Neural cell (in vitro differentiated cells): ENCODE measurements at regions not wholly inside any gene's neighbourhood (a gene's known extent, or its start where the extent isn't known, plus 50 kb on each side); places are given as distances from the start of the nearest gene placed in this dataset.
"Not testable (repeated sequence)": the region's sequence is repeated elsewhere in the genome, so short reads cannot be mapped to it uniquely, and the experiment has no call there.

ENCODE experiments used
- H2AFZ ChIP-seq: fragments of 200-600, 300-800 bp; sonication (generic), shearing (Covaris generic); 2 replicates; pipeline ENCODE4 v1.6.0; 2014; ENCODE audit warnings: low read depth, mild to moderate bottlenecking, antibody characterized with exemption, low read length, moderate library complexity
- H3F3A ChIP-seq: fragments of 200-600 bp; shearing (Covaris generic); 2 replicates; pipeline ENCODE4 v1.6.1; 2016; ENCODE audit warnings: mild to moderate bottlenecking, moderate library complexity, mixed read lengths, antibody characterized with exemption, low read length; ENCODE audit not compliant: insufficient read depth, poor library complexity, severe bottlenecking
- H3K27ac ChIP-seq: fragments of 200-600, 300-800 bp; sonication (generic), shearing (Covaris generic); 2 replicates; pipeline ENCODE4 v1.5.1; 2014; ENCODE audit warnings: mild to moderate bottlenecking, low read length, moderate library complexity
- H3K27me3 ChIP-seq: fragments of 300-800, 200-600 bp; sonication (generic), shearing (Covaris generic); 2 replicates; pipeline ENCODE4 v1.6.0; 2014; ENCODE audit warnings: mild to moderate bottlenecking, low read depth, low read length, moderate library complexity; ENCODE audit not compliant: insufficient read depth
- H3K36me3 ChIP-seq: fragments of 300-800, 200-600 bp; sonication (generic), shearing (Covaris generic); 2 replicates; pipeline ENCODE4 v1.5.1; 2014; ENCODE audit warnings: mild to moderate bottlenecking, antibody characterized with exemption, low read length, moderate library complexity; ENCODE audit not compliant: insufficient read depth
- H3K4me2 ChIP-seq: fragments of 300-800, 200-600 bp; sonication (generic), shearing (Covaris generic); 2 replicates; pipeline ENCODE4 v1.6.0; 2014; ENCODE audit warnings: mild to moderate bottlenecking, low read length
- H3K4me3 ChIP-seq: fragments of 300-800, 200-600 bp; sonication (generic), shearing (Covaris generic); 2 replicates; pipeline ENCODE4 v1.5.1; 2014; ENCODE audit warnings: mild to moderate bottlenecking, low read length, moderate library complexity
- H3K79me2 ChIP-seq: fragments of 200-600 bp; shearing (Covaris generic); replicated peaks from 2 replicates; pipeline ENCODE4 v1.6.0; 2014; ENCODE audit warnings: mild to moderate bottlenecking, low read length, moderate library complexity; ENCODE audit not compliant: insufficient read depth
- H3K9ac ChIP-seq: fragments of 300-800, 200-600 bp; sonication (generic), shearing (Covaris generic); 2 replicates; pipeline ENCODE4 v1.6.1; 2016; ENCODE audit warnings: mild to moderate bottlenecking, low read length, mixed read lengths
- H3K9me2 ChIP-seq: fragments of 200-600 bp; shearing (Covaris generic); 2 replicates; pipeline ENCODE4 v1.6.1; 2016; ENCODE audit warnings: mild to moderate bottlenecking, low read length, mixed read lengths; ENCODE audit not compliant: insufficient read depth
- H3K9me3 ChIP-seq: fragments of 200-600, 300-800 bp; sonication (generic), shearing (Covaris generic); 2 replicates; pipeline ENCODE4 v1.6.1; 2016; ENCODE audit warnings: mild to moderate bottlenecking, mixed run types, low read length, moderate library complexity, mixed read lengths
- H4K20me1 ChIP-seq: fragments of 200-600 bp; shearing (Covaris generic); 2 replicates; pipeline ENCODE4 v1.6.1; 2016; ENCODE audit warnings: mild to moderate bottlenecking, mixed run types; ENCODE audit not compliant: insufficient read depth

DNA sequence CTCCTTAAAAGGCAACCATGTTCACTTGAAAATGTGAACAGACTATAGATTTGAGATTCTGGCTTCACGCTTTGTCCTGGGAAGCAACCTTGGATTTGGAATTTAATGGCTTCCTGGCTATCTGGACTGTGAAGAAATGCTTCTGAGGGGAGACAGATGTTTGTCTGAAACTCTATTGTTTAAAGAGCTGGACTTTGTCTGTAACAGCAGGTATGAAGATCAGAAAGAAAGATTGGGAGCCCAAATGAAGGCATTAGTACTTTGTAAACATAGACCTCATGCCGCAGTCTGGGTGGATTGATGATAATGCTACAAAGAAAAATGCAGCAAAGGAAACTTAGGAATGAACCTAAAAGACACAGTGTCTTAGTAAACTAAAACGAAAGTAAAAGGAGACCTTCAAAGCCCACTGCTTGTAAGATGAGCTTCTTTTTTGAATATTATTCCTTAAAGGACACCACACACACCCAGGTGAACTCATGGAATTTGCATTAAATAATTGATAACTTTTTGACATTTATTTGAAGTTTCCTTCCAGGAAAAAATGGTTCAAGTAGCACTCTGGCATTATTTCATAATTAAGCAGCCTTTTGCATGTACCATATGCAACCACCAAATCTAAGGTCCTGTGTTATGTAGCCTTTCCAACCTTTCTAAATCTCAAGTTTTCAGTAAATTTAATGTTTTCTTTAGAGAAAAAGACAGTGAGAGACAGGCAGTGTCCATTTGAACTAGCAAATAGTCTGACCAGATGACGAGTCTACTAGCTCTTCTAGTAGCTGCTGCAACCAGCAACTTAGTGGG is 119.9 kb downstream of the SPDYE17 start:
- H3K9me3 ChIP-seq, H2AFZ ChIP-seq, H3K27ac ChIP-seq, H3K4me2 ChIP-seq, H3K4me3 ChIP-seq, H3K9me2 ChIP-seq, H3K36me3 ChIP-seq, H3K27me3 ChIP-seq, H3F3A ChIP-seq, H3K9ac ChIP-seq, H4K20me1 ChIP-seq, H3K79me2 ChIP-seq: not testable (repeated sequence)

DNA sequence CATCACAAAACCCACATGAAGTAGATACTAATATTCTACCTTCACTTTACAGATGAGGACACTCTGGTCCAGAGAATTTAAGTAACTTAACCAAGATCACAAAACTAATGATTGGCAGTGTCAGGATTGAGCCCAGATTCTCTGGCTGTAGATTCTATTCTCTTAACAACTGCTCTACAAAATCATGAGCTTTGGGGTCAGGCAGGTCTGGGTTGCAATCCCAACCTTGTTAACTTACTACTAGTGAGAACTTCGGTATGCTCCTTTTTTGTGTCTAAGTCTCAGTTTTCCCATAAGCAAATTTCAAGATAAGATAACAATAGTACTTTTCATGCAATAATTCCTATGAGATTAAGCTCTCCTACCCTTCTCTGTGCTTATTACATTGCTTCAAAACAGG is 127.5 kb downstream of the SPDYE17 start:
- not testable (repeated sequence) for H2AFZ ChIP-seq, H3K79me2 ChIP-seq, H3K4me2 ChIP-seq, H3K4me3 ChIP-seq, H3K36me3 ChIP-seq, H4K20me1 ChIP-seq, H3F3A ChIP-seq, H3K9ac ChIP-seq, H3K27me3 ChIP-seq, H3K9me3 ChIP-seq, H3K27ac ChIP-seq, H3K9me2 ChIP-seq

DNA sequence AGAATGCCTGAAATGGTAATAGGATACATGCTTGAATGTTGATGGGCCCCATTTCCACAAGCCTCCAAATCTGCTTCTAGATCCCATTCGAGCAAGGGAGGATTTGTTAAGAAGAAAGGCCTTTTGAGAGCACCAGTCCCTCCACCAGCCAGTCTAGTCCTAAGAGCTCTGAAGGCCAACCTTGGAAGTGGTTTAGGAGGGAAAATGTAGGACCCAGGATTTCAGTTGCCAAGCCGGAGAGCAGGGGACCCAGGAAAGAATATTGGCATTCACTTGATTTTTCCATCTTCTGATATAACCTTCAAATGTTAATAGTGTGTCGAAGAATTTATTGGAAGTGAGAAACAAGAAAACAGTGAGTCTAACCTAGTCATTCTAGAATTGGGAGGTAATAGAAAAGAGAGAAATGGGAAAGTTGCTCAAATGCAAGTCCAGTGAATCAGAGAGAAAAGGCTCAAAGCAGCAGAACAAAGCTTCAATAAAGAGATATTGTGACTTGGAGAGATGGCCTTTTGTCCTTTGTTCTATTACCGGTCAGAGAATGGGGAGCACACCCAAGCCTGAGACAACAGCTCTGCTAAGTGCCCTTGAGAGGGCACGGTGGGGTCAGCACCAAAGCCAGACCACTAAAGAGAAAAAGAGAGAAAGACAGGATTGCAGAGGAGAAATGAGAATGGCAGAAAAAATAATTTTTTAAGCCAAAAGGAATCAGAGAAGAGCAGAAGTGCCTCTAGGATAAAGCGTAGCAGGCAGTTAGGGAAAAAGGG is 130.0 kb downstream of the SPDYE17 start:
- H3F3A ChIP-seq, H3K9ac ChIP-seq, H3K9me3 ChIP-seq, H3K4me3 ChIP-seq, H3K27ac ChIP-seq, H3K4me2 ChIP-seq, H2AFZ ChIP-seq, H3K36me3 ChIP-seq, H3K79me2 ChIP-seq, H3K9me2 ChIP-seq, H3K27me3 ChIP-seq, H4K20me1 ChIP-seq: not testable (repeated sequence)

DNA sequence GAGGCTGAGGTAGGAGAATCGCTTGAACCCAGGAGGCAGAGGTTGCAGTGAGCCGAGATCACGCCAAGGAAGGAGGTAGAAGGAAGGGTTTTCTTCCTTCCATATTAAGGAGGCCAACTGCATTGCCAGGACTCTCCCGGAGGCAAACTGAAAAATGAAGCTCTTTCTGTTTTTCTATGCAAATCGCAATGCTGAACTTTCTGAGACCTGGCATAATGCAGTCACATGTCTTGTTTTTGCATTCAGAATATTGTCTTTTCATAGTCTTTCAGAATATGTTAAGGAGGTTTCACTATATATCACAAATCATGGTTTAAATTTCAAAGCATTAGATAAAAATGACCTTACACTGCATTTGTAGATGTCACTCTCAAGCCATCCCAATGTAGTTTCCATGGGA is 133.4 kb downstream of the SPDYE17 start:
- H3K4me2 ChIP-seq, H3K4me3 ChIP-seq, H3K9ac ChIP-seq, H3K79me2 ChIP-seq, H3K9me2 ChIP-seq, H3K27ac ChIP-seq, H3K27me3 ChIP-seq, H3K36me3 ChIP-seq, H3K9me3 ChIP-seq, H2AFZ ChIP-seq, H3F3A ChIP-seq, H4K20me1 ChIP-seq: not testable (repeated sequence)

DNA sequence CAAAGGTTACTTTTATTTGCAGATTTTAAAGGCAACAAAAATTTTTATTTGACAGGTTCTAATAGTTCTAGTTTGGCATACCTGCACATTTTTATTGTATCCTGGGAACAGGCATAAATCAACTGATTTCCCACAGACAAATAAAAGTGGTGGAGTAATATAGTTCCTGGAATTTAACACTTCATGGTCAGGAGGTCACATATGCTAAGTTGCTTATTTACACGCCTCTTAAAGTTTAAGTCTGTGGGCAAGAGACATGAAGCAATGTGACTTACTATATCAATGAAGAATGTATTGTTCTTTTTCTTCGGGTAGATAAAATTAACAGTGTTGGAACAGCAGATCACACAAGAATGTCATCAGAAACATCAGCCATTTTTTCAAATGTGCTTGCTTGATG is 135.2 kb downstream of the SPDYE17 start:
- H3K9me2 ChIP-seq, H3K9ac ChIP-seq, H3K36me3 ChIP-seq, H3K79me2 ChIP-seq, H3K4me2 ChIP-seq, H3K9me3 ChIP-seq, H4K20me1 ChIP-seq, H3K27me3 ChIP-seq, H3F3A ChIP-seq, H3K27ac ChIP-seq, H3K4me3 ChIP-seq, H2AFZ ChIP-seq: not testable (repeated sequence)

DNA sequence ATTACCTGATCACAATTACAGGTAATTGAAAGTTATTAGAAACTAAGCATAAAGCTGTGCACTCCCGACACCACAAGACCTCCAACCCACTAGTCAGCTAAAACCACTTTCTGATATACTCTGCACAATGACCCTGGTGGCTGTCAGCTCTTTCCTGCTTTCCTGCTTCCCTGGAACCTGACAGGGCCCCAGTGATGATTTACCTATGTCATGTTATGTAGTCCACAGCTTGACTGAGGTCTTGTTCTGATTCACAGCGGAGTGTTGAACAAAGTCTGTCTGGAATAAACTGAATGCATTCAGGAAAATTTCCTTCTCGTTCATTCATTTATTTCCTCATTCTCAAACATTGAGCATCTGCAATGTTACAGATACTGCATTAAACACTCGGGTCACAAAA is 136.5 kb downstream of the SPDYE17 start:
- H2AFZ ChIP-seq, H3K9ac ChIP-seq, H3K79me2 ChIP-seq, H3K36me3 ChIP-seq, H3K4me2 ChIP-seq, H3K9me2 ChIP-seq, H3K27ac ChIP-seq, H3K27me3 ChIP-seq, H3K4me3 ChIP-seq, H3K9me3 ChIP-seq, H3F3A ChIP-seq, H4K20me1 ChIP-seq: not testable (repeated sequence)

DNA sequence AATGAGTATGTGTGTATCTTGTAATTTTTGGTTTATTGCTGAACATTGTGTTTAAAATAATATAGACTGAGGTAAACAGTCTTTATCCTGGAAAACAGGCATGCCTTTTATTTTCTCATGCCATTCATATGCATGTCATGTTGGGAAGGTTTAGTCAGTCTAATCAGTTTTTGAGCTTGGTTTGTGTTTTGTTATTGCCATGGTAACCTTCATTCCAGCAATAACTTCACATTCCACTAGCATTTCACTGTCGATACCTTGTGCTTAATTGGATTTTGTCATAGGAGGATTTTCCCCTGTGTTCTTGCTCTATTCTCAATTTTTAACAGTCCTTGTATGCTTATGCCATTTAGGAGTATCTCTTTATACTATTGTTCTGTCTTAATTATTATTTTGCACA is 140.4 kb downstream of the SPDYE17 start:
- H2AFZ ChIP-seq, H3K9ac ChIP-seq, H3K79me2 ChIP-seq, H3K27ac ChIP-seq, H3K4me3 ChIP-seq, H3F3A ChIP-seq, H3K9me3 ChIP-seq, H4K20me1 ChIP-seq, H3K27me3 ChIP-seq, H3K9me2 ChIP-seq, H3K36me3 ChIP-seq, H3K4me2 ChIP-seq: not testable (repeated sequence)

DNA sequence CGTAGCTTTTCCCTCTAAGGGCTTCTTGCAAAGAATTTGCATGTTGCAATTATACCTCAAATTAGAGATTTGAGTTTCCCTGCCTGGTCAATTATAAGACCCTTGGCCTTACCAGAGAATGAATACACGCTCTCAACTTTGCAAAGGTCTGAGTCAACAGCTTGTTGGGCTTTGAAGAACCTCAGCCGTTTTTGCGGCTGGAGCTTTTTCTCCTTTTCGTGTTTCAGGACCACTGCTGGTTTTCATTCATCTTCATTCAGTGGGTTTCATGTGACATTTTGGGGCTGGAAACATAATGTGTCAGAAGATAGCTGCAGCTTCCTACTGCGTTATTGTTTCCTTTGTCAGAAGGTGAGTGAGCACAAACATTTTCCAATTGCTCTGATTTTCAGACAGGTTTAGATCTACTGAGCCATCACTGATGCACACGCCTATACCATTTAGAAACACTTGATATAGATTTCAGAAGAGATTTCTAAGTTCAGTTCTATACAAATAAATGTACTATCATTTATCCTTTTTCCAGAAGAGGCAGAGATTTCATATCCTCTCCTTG is 152.3 kb downstream of the SPDYE17 start:
- not testable (repeated sequence) for H2AFZ ChIP-seq, H3K9ac ChIP-seq, H3K79me2 ChIP-seq, H3K4me2 ChIP-seq, H4K20me1 ChIP-seq, H3K27me3 ChIP-seq, H3K27ac ChIP-seq, H3K36me3 ChIP-seq, H3K9me3 ChIP-seq, H3K4me3 ChIP-seq, H3F3A ChIP-seq, H3K9me2 ChIP-seq
